ENCODE measurements at regions not wholly inside any gene's neighbourhood (a gene's known extent, or its start where the extent isn't known, plus 50 kb on each side); places are given as distances from the start of the nearest gene placed in this dataset.

- no peak for ATAC-seq
- WGBS, 2 donors (ENCODE audit: low coverage in 1 of 2), result 75 to 82% methylated on average over 1 of the region's 1 CpG
- H3K4me1 ChIP-seq, result no peaks in the 10 kb centered on the region
- no peak overlapping the region for H3K4me3 ChIP-seq
- no peaks in the 10 kb centered on the region for H3K36me3 ChIP-seq
- H3K27ac ChIP-seq, result no peak overlapping the region
- TF ChIP-seq, protein P1, sequence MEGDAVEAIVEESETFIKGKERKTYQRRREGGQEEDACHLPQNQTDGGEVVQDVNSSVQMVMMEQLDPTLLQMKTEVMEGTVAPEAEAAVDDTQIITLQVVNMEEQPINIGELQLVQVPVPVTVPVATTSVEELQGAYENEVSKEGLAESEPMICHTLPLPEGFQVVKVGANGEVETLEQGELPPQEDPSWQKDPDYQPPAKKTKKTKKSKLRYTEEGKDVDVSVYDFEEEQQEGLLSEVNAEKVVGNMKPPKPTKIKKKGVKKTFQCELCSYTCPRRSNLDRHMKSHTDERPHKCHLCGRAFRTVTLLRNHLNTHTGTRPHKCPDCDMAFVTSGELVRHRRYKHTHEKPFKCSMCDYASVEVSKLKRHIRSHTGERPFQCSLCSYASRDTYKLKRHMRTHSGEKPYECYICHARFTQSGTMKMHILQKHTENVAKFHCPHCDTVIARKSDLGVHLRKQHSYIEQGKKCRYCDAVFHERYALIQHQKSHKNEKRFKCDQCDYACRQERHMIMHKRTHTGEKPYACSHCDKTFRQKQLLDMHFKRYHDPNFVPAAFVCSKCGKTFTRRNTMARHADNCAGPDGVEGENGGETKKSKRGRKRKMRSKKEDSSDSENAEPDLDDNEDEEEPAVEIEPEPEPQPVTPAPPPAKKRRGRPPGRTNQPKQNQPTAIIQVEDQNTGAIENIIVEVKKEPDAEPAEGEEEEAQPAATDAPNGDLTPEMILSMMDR (IDR thresholded peaks at IDR 0.05), result no peak
- TF ChIP-seq POLR2A (IDR thresholded peaks at IDR 0.05) (no peak), POLR2AphosphoS5 (IDR thresholded peaks at IDR 0.05) (no peak)
- no peaks in the 10 kb centered on the region for H3K27me3 ChIP-seq
- H3K9me3 ChIP-seq, result no peaks in the 10 kb centered on the region
Measured at GRCh38 chr12:85557850-85558249, 277.8 kb downstream of the ALX1 start.

DNA sequence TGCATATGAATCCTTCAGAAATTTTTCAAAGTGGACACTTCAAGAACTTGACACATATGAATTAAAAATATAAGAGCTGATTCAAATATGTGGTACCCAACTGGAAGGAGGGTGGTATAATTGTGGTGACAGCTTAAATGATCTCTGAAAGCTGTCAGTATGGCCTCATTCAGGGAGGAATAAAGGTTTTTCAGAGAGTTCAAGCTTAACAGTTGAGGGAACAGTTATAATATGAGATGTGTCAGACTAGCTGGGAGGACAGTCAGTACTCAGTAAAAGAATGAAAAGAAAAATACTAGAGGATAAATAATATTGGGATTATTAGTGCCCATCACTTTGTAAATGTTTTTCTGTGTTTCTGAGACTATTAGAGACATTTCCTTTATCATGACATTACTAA, 277.5 kb downstream of the RASSF9 start:
- Histone ChIP-seq H3K27ac (no peak overlapping the region), H3K4me3 (no peak overlapping the region), H3K9me3 (no peaks in the 10 kb centered on the region), H3K36me3 (no peaks in the 10 kb centered on the region), H3K4me1 (no peaks in the 10 kb centered on the region), H3K27me3 (no peaks in the 10 kb centered on the region)
- no peak for ATAC-seq
- no peak for TF ChIP-seq EP300 (IDR thresholded peaks at IDR 0.05)
- no peak for TF ChIP-seq POLR2A (IDR thresholded peaks at IDR 0.05)

GRCh38 chr12:85559127-85559526, 277.1 kb downstream of the RASSF9 start:
- no peaks in the 10 kb centered on the region for H3K27me3 ChIP-seq
- TF ChIP-seq EP300 (IDR thresholded peaks at IDR 0.05) (no peak), POLR2A (IDR thresholded peaks at IDR 0.05) (no peak), POLR2AphosphoS5 (IDR thresholded peaks at IDR 0.05) (no peak)
- TF ChIP-seq, protein P1 (IDR thresholded peaks at IDR 0.05), result no peak
- H3K9me3 ChIP-seq, result no peaks in the 10 kb centered on the region
- H3K4me1 ChIP-seq, result no peaks in the 10 kb centered on the region
- no peaks in the 10 kb centered on the region for H3K36me3 ChIP-seq
- H3K4me3 ChIP-seq, result no peak overlapping the region
- no peak for ATAC-seq
- H3K27ac ChIP-seq, result no peak overlapping the region
- 65 to 80% methylated on average over 2 of the region's 2 CpGs for WGBS, 2 donors (ENCODE audit: low coverage in 1 of 2)

DNA sequence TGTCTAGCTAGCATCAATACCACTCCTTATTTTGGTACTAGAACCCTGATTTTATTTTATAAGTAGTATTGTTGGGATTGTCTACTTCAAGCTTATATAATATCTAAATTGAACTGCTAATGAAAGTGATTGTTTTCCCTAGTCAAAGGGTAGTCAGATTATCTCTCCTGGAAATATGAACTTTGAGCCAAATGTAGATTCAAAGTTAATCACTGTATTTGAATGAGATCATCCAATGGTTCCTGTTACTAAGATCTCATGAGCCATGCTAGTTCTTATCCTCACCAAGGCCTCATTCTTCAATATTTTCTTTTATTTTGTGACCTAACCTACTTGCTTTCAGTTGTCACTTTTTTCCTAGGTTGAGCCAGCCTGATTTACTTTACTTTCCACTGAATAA, 276.7 kb downstream of the RASSF9 start:
- no peak for ATAC-seq
- Histone ChIP-seq H3K4me3 (no peak overlapping the region), H3K27me3 (no peaks in the 10 kb centered on the region), H3K9me3 (no peaks in the 10 kb centered on the region), H3K27ac (no peak overlapping the region), H3K36me3 (no peaks in the 10 kb centered on the region), H3K4me1 (no peaks in the 10 kb centered on the region)
- TF ChIP-seq POLR2A (IDR thresholded peaks at IDR 0.05), result no peak
- no peak for TF ChIP-seq POLR2AphosphoS5 (IDR thresholded peaks at IDR 0.05)
- TF ChIP-seq EP300 (IDR thresholded peaks at IDR 0.05), result no peak
- TF ChIP-seq, protein P1 (IDR thresholded peaks at IDR 0.05), result no peak

DNA sequence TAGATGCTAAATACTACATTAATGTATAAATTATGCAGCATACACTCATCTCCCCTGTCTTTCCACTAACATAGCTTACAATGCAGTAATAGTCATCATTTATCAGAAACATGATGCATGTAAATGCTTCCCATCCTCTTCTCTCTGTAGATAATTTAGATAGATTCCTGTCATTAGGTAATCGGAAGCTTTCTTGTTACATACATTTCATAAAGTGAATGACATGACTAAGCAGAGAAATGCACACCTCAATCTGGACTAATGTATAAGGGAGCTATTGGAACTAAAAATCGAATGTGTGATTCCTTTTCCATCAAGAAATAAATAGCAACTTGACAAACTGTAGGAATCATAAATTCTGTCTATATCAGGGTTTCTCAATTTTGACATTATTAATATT, 273.4 kb downstream of the RASSF9 start:
- H3K27ac ChIP-seq, result no peak overlapping the region
- WGBS, 2 donors (ENCODE audit: low coverage in 1 of 2), result 81 to 88% methylated on average over 2 of the region's 2 CpGs
- no peaks in the 10 kb centered on the region for H3K4me1 ChIP-seq
- TF ChIP-seq POLR2A (IDR thresholded peaks at IDR 0.05) (no peak), EP300 (IDR thresholded peaks at IDR 0.05) (no peak), POLR2AphosphoS5 (IDR thresholded peaks at IDR 0.05) (no peak)
- TF ChIP-seq, protein P1 (IDR thresholded peaks at IDR 0.05), result no peak
- ATAC-seq, result no peak
- no peaks in the 10 kb centered on the region for H3K9me3 ChIP-seq
- no peaks in the 10 kb centered on the region for H3K27me3 ChIP-seq
- H3K4me3 ChIP-seq, result no peak overlapping the region
- H3K36me3 ChIP-seq, result no peaks in the 10 kb centered on the region

GRCh38 chr12:85564786-85565185, 271.4 kb downstream of the RASSF9 start:
- ATAC-seq, result no peak
- H3K4me3 ChIP-seq, result no peak overlapping the region
- WGBS, 2 donors (ENCODE audit: low coverage in 1 of 2), result 60 to 67% methylated on average over 4 of the region's 4 CpGs
- no peak overlapping the region for H3K27ac ChIP-seq
- H3K27me3 ChIP-seq, result no peaks in the 10 kb centered on the region
- no peaks in the 10 kb centered on the region for H3K36me3 ChIP-seq
- no peaks in the 10 kb centered on the region for H3K9me3 ChIP-seq
- TF ChIP-seq, protein P1 (IDR thresholded peaks at IDR 0.05), result no peak
- no peak for TF ChIP-seq EP300 (IDR thresholded peaks at IDR 0.05)
- TF ChIP-seq POLR2A (IDR thresholded peaks at IDR 0.05), result no peak
- TF ChIP-seq POLR2AphosphoS5 (IDR thresholded peaks at IDR 0.05), result no peak
- H3K4me1 ChIP-seq, result no peaks in the 10 kb centered on the region
